NCI-H69 (cell line): ENCODE measurements at regions not wholly inside any gene's neighbourhood (a gene's known extent, or its start where the extent isn't known, plus 50 kb on each side); places are given as distances from the start of the nearest gene placed in this dataset.
A peak's percentile ranks its signal among the peaks of the same experiment; 100 is the strongest.
"Not testable (repeated sequence)": the region's sequence is repeated elsewhere in the genome, so short reads cannot be mapped to it uniquely, and the experiment has no call there.

Experiments
- DNase-seq: peaks from one replicate; lab custom pipeline; 2025; lab: John Stamatoyannopoulos, UW

- DNase-seq: no peak
Measured at GRCh38 chr7:119944601-119944972, 328.4 kb upstream of the KCND2 start.

DNA sequence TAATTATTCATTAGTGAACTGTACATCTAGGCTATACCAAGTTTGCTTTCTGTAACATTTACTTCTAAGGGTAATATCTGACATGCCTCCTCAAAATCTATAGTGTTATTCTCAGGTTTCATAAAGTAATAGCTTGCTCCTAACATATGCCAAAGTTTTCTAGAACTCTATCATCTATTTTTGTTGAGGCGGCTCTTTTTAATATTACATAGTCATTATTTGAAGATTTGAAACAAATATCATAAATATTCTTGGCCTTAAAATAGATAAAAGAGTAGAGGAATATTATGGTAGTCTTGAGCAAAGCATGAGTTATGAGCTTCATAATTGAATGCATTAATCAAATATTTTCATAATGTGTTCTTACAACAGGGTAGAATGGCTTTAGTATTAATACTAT is 327.2 kb upstream of the KCND2 start:
- DNase-seq: no peak

GRCh38 chr7:119949053-119949452 is 323.9 kb upstream of the KCND2 start:
- no peak for DNase-seq

DNA sequence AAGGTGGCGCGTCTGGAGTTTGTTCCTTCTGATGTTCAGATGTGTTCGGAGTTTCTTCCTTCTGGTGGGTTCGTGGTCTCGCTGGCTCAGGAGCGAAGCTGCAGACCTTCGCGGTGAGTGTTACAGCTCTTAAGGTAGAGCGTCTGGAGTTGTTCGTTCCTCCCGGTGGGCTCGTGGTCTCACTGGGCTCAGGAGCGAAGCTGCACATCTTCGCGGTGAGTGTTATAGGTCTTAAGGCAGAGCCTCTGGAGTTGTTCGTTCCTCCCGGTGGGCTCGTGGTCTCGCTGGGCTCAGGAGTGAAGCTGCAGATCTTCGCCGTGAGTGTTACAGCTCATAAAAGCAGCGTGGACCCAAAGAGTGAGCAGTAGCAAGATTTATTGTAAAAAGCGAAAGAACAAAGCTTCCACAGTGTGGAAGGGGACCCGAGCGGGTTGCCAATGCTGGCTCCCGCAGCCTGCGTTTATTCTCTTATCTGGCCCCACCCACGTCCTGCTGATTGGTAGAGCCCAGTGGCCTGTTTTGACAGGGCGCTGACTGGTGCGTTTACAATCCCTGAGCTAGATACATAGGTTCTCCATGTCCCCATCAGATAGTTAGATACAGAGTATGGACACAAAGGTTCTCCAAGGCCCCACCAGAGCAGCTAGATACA is 322.5 kb upstream of the KCND2 start:
- not testable (repeated sequence) for DNase-seq

DNA sequence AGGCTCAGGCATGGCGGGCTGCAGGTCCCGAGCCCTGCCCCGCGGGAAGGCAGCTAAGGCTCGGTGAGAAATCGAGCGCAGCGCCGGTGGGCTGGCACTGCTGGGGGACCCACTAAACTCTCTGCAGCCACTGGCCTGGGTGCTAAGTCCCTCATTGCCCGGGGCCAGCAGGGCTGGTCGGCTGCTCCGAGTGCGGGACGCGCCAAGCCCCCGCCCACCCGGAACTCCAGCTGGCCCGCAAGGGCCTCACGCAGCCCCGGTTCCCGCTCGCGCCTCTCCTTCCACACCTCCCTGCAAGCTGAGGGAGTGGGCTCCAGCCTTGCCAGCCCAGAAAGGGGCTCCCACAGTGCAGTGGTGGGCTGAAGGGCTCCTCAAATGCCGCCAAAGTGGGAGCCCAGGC is 321.4 kb upstream of the KCND2 start:
- not testable (repeated sequence) for DNase-seq

- no peak for DNase-seq
Measured at GRCh38 chr7:119957335-119957734, 315.6 kb upstream of the KCND2 start.

- no peak for DNase-seq
Measured at GRCh38 chr7:119959811-119960210, 313.2 kb upstream of the KCND2 start.

GRCh38 chr7:119963654-119964053 is 309.3 kb upstream of the KCND2 start:
- no peak for DNase-seq

DNA sequence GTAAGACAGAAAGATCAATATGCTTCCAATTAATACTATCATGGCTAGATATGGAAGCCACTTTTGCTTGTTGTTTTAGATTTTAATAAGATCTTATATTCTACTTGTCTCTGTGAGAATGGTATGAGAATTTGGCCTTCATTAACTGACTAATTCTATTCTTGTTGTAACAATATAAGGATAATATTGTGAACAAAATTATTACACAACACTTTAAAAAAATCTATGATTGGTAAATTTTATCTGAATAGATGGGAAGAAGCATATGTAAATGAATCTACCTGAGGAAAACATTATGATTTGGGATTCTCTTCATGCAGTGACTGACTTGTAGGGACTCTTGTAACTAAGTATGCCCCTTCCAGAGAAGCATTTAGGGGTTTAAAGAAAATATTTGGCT is 308.9 kb upstream of the KCND2 start:
- no peak for DNase-seq

- no peak for DNase-seq
Measured at GRCh38 chr7:119964788-119965542, 308.0 kb upstream of the KCND2 start.

DNA sequence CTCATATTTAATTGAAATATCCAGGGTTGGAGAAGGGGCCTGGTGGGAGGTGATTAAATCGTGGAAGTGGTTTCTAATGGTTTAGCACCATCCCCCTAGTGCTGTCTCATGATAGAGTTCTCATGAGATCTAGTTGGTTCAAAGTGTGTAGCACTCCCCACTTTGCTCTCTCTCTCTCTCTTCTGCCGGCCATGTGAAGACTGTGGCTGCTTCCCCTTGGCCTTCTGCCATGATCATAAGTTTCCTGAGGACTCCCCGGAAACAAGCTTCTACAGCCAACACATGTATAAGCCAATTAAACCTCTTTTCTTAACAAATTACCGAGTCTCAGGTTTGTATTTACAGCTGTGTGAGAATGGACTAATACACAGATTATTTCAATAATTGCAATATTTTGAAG is 305.8 kb upstream of the KCND2 start:
- DNase-seq: peak; percentile 15

GRCh38 chr7:119968411-119968810 is 304.6 kb upstream of the KCND2 start:
- DNase-seq: not testable (repeated sequence)

DNA sequence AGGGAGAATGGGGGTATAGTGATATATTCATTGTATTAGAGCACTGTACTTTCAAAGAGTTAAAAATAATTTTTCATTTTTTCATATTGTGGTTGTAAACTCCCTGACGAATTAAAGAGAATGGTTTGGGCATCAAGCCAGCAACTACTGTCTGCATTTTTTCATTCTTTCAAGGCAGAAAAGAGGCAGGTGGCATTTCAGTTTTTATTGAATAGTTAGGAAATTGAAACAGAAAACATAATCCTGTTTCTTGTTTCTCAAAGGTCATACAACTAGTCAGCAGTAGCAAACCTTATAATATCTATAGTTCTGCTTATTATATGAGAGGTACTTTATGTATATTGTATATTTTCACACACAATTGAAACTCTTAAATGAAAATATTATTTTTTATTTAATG is 303.9 kb upstream of the KCND2 start:
- peak; percentile 9 for DNase-seq

DNA sequence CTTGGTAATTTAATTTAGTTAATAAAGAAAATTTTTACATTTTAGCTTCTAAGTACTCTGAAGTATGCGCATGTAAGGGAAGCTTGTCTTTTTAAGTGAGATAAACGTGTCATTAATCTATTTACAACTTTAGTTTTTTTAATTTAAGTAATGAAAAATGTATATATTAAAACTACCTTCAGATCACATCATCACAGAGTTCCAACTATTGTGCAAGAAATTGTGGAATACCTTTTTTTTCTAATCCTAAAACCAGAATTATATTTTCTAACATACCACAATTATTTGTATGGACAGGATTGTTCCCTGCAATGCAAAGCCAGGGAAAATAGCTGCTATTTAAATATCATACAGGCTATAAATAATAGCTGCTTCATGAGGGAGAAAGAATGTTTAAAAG is 303.2 kb upstream of the KCND2 start:
- DNase-seq: no peak

- DNase-seq: no peak
Measured at GRCh38 chr7:119974972-119975371, 298.0 kb upstream of the KCND2 start.

DNA sequence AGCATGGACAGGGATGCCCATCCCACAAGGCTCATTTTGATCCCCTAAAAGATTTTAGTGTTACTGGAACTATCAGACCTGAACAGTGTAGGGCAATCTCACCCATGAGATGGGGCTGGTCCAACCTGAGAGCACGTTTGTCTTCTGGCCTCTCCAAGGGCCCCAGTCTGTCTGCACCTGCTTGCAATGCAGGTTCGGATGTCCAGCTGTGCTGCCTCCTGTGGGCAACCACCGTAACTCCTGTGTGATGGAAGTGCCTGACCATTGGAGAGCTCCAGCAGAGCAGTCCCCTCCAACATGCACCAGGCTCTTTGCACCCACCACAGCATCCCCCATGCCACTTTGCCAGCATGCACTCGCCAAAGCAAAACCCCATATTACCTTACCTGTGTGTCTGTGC is 290.1 kb upstream of the KCND2 start:
- DNase-seq: no peak

DNA sequence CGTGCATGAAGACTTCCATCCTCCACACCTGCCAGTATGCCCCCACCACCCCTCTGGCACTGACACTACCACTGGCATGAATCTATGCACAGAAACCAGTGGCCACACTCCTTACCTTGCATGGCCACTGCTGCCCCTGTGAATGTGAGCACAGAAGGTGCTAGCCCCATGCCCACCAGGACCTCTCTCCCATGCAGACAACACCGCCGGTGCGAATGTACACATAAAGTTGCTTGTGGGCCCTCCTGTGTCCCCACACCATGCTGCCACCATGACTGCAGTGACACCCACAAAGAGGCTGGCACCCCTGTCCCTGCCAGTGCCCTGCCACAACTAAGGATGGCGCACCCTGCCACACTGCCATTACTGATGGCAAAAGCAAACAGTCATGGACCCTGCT is 289.5 kb upstream of the KCND2 start:
- no peak for DNase-seq

- DNase-seq: no peak
Measured at GRCh38 chr7:119984247-119984646, 288.7 kb upstream of the KCND2 start.

GRCh38 chr7:119988401-119988800 is 284.6 kb upstream of the KCND2 start:
- no peak for DNase-seq

DNA sequence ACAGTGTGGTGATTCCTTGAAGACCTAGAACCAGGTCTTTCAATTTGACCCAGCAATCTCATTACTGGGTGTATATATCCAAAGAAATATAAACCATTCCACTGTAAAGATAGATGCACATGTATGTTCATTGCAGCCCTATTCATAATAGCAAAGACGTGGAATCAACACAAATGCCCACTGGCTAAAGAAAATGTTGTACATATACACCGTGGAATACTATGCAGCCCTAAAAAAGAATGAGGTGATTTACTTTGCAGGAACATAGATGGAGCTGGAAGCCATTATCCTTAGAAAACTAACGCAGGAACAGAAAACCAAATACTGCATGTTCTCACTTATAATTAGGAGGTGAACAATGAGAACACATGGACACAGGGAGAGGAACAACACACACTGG is 278.0 kb upstream of the KCND2 start:
- no peak for DNase-seq

DNA sequence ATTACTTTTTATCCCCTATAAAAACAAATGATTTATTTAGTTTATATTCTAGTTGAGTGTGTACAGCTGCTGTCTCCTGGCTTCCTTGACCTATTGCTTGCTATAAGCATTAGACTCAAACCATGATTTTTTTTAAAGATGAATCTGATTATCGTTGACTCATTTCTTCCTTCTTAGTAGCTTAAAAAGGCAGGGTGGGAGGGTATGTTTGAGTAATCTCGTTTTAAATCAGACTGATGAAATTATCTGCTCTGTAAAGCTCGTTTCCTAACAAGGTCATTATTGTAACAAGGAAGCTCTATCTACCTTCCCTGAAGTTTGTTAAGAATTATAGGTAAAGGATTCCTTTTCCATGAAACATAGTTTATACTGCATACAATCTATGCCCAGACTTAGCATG is 276.3 kb upstream of the KCND2 start:
- DNase-seq: no peak

DNA sequence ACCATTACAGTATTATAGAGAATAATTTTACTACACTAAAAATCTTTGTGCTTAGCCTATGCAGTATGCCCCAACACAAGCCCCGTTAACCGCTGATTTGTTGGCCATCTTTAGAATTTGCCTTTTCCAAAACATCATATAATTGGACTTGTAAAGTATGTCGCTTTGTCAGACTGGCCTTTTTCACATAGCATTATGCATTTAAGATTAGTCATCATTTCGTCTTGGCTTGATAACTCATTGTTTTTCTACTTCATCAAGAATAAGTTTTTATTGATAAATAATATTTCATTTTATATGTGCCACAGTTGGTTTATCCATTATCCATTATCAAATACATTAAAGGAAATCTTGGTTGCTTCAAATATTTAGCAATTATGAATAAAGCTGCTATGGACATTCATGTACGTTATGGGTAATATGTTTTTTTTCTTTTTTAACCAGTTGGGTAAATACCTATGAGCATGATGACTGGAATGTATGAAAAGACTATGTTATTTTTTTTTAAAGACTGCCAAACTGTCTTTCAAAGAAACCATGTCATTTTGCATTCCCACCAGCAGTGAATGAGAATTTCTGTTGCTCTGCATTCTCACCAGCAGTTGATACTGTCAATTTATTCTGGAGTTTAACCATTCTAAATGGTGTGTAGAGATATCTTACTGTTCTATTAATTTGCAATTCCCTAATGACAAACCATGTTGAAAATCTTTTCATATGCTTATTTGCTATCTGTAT is 273.1 kb upstream of the KCND2 start:
- no peak for DNase-seq

- DNase-seq: no peak
Measured at GRCh38 chr7:120005720-120006119, 267.3 kb upstream of the KCND2 start.
